ENCODE measurements at regions not wholly inside any gene's neighbourhood (a gene's known extent, or its start where the extent isn't known, plus 50 kb on each side); places are given as distances from the start of the nearest gene placed in this dataset.

GRCh38 chr2:59741840-59742239, 811.6 kb downstream of the BCL11A start:
- no peaks in the 10 kb centered on the region for H3K4me1 ChIP-seq (ENCODE audit: insufficient read depth, low read length, severe bottlenecking)
- H3K36me3 ChIP-seq (ENCODE audit: insufficient read depth, low read length): no peaks in the 10 kb centered on the region
- no peaks in the 10 kb centered on the region for H3K79me2 ChIP-seq (ENCODE audit: insufficient read depth, low read length)
- no peak overlapping the region for H3K4me3 ChIP-seq (ENCODE audit: low read depth, low read length, poor library complexity, severe bottlenecking)
- no peaks in the 10 kb centered on the region for H3K9me2 ChIP-seq (ENCODE audit: low read depth, low read length)
- no peaks in the 10 kb centered on the region for H3F3A ChIP-seq (ENCODE audit: insufficient read depth, low read length)
- no peak overlapping the region for H2AFZ ChIP-seq (ENCODE audit: low read length)
- no peaks in the 10 kb centered on the region for H3K9me3 ChIP-seq (ENCODE audit: low read length)
- no peaks in the 10 kb centered on the region for H3K27me3 ChIP-seq (ENCODE audit: insufficient read depth, low read length)
- H3K27ac ChIP-seq (ENCODE audit: low read depth, low read length, poor library complexity, severe bottlenecking): no peak overlapping the region
- no peak overlapping the region for H3K9ac ChIP-seq (ENCODE audit: low read length)
- TF ChIP-seq, protein P1, sequence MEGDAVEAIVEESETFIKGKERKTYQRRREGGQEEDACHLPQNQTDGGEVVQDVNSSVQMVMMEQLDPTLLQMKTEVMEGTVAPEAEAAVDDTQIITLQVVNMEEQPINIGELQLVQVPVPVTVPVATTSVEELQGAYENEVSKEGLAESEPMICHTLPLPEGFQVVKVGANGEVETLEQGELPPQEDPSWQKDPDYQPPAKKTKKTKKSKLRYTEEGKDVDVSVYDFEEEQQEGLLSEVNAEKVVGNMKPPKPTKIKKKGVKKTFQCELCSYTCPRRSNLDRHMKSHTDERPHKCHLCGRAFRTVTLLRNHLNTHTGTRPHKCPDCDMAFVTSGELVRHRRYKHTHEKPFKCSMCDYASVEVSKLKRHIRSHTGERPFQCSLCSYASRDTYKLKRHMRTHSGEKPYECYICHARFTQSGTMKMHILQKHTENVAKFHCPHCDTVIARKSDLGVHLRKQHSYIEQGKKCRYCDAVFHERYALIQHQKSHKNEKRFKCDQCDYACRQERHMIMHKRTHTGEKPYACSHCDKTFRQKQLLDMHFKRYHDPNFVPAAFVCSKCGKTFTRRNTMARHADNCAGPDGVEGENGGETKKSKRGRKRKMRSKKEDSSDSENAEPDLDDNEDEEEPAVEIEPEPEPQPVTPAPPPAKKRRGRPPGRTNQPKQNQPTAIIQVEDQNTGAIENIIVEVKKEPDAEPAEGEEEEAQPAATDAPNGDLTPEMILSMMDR (IDR thresholded peaks at IDR 0.05; ENCODE audit: low read length): no peak
- TF ChIP-seq EZH2 (IDR thresholded peaks at IDR 0.05; ENCODE audit: borderline replicate concordance, low read length): no peak
- no peak overlapping the region for H3K4me2 ChIP-seq (ENCODE audit: low read length)
- H4K20me1 ChIP-seq (ENCODE audit: insufficient read depth, low read length): no peaks in the 10 kb centered on the region

DNA sequence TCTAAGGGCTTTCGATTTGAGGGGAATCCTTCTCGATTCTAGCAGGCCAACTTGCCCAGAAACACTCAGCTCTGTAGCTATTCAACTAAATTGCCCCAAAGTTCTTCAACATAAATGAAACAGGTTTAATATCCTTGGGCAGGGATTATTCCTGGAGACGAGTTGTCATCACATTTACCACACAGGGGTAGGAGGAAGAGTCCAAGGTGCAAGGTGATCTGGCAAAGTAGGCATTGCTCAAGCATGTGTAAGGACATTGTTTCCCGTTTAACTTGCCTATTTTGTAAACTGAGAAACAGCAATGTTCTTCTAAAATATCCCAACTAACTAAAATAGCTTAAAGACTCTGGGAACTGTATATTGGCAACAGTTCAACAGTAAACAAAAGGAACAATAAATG, 814.3 kb downstream of the BCL11A start:
- no peaks in the 10 kb centered on the region for H3K9me2 ChIP-seq (ENCODE audit: low read depth, low read length)
- H3K9ac ChIP-seq (ENCODE audit: low read length): no peak overlapping the region
- H3K27me3 ChIP-seq (ENCODE audit: insufficient read depth, low read length): no peaks in the 10 kb centered on the region
- no peaks in the 10 kb centered on the region for H3K36me3 ChIP-seq (ENCODE audit: insufficient read depth, low read length)
- no peak overlapping the region for H2AFZ ChIP-seq (ENCODE audit: low read length)
- no peak overlapping the region for H3K4me2 ChIP-seq (ENCODE audit: low read length)
- H3K9me3 ChIP-seq (ENCODE audit: low read length): no peaks in the 10 kb centered on the region
- no peak overlapping the region for H3K4me3 ChIP-seq (ENCODE audit: low read depth, low read length, poor library complexity, severe bottlenecking)
- TF ChIP-seq, protein P1 (IDR thresholded peaks at IDR 0.05; ENCODE audit: low read length): no peak
- TF ChIP-seq EZH2 (IDR thresholded peaks at IDR 0.05; ENCODE audit: borderline replicate concordance, low read length): no peak
- no peaks in the 10 kb centered on the region for H3K79me2 ChIP-seq (ENCODE audit: insufficient read depth, low read length)
- H4K20me1 ChIP-seq (ENCODE audit: insufficient read depth, low read length): no peaks in the 10 kb centered on the region
- H3K27ac ChIP-seq (ENCODE audit: low read depth, low read length, poor library complexity, severe bottlenecking): no peak overlapping the region
- no peaks in the 10 kb centered on the region for H3K4me1 ChIP-seq (ENCODE audit: insufficient read depth, low read length, severe bottlenecking)
- no peaks in the 10 kb centered on the region for H3F3A ChIP-seq (ENCODE audit: insufficient read depth, low read length)

DNA sequence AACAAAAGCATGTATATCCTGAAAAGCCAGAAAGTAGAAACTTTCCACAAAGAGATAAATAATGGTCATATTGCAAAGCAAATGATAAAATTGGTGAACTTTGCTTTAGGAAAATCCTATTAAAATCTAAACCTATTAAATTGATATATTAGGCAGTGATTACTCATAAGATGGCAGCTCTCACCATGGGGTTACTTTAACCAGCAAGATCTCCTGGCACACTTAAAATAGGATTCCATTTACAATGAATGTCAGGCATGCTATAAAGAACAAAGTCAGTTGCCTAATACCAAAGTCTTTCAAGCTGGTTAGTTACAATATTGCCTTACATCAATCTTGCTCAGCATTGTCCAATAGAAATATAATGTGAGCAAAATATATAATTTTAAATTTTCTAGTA, 816.2 kb downstream of the BCL11A start:
- no peak overlapping the region for H2AFZ ChIP-seq (ENCODE audit: low read length)
- H3K4me2 ChIP-seq (ENCODE audit: low read length): no peak overlapping the region
- no peak for TF ChIP-seq EZH2 (IDR thresholded peaks at IDR 0.05; ENCODE audit: borderline replicate concordance, low read length)
- no peak overlapping the region for H3K4me3 ChIP-seq (ENCODE audit: low read depth, low read length, poor library complexity, severe bottlenecking)
- H3K9me2 ChIP-seq (ENCODE audit: low read depth, low read length): no peaks in the 10 kb centered on the region
- no peaks in the 10 kb centered on the region for H3K79me2 ChIP-seq (ENCODE audit: insufficient read depth, low read length)
- no peak overlapping the region for H3K27ac ChIP-seq (ENCODE audit: low read depth, low read length, poor library complexity, severe bottlenecking)
- H3F3A ChIP-seq (ENCODE audit: insufficient read depth, low read length): no peaks in the 10 kb centered on the region
- no peaks in the 10 kb centered on the region for H3K27me3 ChIP-seq (ENCODE audit: insufficient read depth, low read length)
- H4K20me1 ChIP-seq (ENCODE audit: insufficient read depth, low read length): no peaks in the 10 kb centered on the region
- no peaks in the 10 kb centered on the region for H3K4me1 ChIP-seq (ENCODE audit: insufficient read depth, low read length, severe bottlenecking)
- no peaks in the 10 kb centered on the region for H3K9me3 ChIP-seq (ENCODE audit: low read length)
- no peaks in the 10 kb centered on the region for H3K36me3 ChIP-seq (ENCODE audit: insufficient read depth, low read length)
- H3K9ac ChIP-seq (ENCODE audit: low read length): no peak overlapping the region

GRCh38 chr2:59734743-59735142, 818.7 kb downstream of the BCL11A start:
- H3K4me2 ChIP-seq (ENCODE audit: low read length): no peak overlapping the region

More at GRCh38 chr2:59734743-59735142, 818.7 kb downstream of the BCL11A start:
- Histone ChIP-seq H3K4me1 (ENCODE audit: insufficient read depth, low read length, severe bottlenecking) (no peaks in the 10 kb centered on the region), H2AFZ (ENCODE audit: low read length) (no peak overlapping the region), H3K9me2 (ENCODE audit: low read depth, low read length) (no peaks in the 10 kb centered on the region), H3K27ac (ENCODE audit: low read depth, low read length, poor library complexity, severe bottlenecking) (no peak overlapping the region), H3K36me3 (ENCODE audit: insufficient read depth, low read length) (no peaks in the 10 kb centered on the region), H4K20me1 (ENCODE audit: insufficient read depth, low read length) (no peaks in the 10 kb centered on the region), H3K9ac (ENCODE audit: low read length) (no peak overlapping the region), H3F3A (ENCODE audit: insufficient read depth, low read length) (no peaks in the 10 kb centered on the region), H3K4me3 (ENCODE audit: low read depth, low read length, poor library complexity, severe bottlenecking) (no peak overlapping the region), H3K9me3 (ENCODE audit: low read length) (no peaks in the 10 kb centered on the region), H3K27me3 (ENCODE audit: insufficient read depth, low read length) (no peaks in the 10 kb centered on the region), H3K79me2 (ENCODE audit: insufficient read depth, low read length) (no peaks in the 10 kb centered on the region)
- TF ChIP-seq EZH2 (IDR thresholded peaks at IDR 0.05; ENCODE audit: borderline replicate concordance, low read length): no peak
- TF ChIP-seq, protein P1 (IDR thresholded peaks at IDR 0.05; ENCODE audit: low read length): no peak

All from OCI-LY1 (cell line).